ENCODE measurements at regions not wholly inside any gene's neighbourhood (a gene's known extent, or its start where the extent isn't known, plus 50 kb on each side); places are given as distances from the start of the nearest gene placed in this dataset.

DNA sequence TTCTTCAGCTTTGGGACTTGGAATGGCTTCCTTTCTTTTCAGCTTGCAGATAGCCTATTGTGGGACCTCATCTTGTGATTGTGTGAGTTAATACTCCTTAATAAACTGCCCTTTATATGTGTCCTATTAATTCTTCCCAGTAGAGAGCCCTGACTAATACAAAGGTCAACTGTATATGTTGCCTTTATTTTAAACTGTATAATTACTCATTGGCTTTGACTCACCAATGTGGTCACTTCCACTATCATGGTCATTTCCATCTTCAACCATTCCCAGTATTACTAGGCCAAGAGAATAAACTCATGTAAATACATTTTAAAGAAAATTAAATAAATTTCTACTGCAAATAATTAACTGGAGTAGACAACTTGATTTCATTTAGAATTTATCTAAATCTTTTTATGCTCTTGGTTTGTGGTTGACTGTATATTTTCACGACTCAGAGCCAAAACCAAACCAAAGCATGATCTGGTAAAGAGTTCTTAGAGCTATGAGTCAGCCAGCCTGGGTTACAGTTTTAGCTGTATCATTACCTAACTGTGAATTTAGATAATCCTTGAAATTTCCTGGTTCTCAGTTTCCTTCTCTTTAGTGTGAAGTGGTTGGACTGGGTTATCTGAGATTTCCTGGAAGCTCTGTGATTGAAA is 188.4 kb downstream of the PPP1R3A start:
- in situ Hi-C loops (cut with MboI; ENCODE audit: low pct_ligation_motif_present in 1 of 4, low pct_unique_long_range_greater_than_20kb in 1 of 4, low sequenced_read_pairs in 3 of 4) = no loop called here

DNA sequence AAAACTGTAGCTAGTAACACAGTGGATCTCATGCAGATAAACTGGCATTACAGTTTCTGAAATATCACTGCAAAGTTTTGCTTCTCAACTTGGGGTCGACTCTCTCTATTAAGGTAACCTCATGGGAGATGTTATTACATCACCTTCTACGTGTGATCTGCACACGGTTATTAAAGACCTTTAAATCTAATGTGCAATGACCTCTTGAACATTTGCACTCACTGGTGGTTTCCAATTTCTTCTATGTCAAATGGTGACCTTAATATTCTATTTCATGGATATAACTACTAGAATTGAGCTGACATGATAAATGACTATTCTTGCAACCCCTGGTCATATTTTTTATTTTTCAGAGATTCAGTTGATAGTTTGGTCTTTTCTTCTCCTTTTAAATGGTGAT is 191.3 kb downstream of the PPP1R3A start:
- no peaks in the 10 kb centered on the region for H3K9me3 ChIP-seq
- 81 to 84% methylated on average over 3 of the region's 3 CpGs for WGBS, 2 donors (ENCODE audit: low coverage in 1 of 2)
- no peak overlapping the region for H3K4me3 ChIP-seq
- no peaks in the 10 kb centered on the region for H3K36me3 ChIP-seq
- intact Hi-C loops (cut with DNase I; ENCODE audit: low total_unique reads) = no loop called here
- H3K27ac ChIP-seq = no peak overlapping the region
- TF ChIP-seq, protein P1, sequence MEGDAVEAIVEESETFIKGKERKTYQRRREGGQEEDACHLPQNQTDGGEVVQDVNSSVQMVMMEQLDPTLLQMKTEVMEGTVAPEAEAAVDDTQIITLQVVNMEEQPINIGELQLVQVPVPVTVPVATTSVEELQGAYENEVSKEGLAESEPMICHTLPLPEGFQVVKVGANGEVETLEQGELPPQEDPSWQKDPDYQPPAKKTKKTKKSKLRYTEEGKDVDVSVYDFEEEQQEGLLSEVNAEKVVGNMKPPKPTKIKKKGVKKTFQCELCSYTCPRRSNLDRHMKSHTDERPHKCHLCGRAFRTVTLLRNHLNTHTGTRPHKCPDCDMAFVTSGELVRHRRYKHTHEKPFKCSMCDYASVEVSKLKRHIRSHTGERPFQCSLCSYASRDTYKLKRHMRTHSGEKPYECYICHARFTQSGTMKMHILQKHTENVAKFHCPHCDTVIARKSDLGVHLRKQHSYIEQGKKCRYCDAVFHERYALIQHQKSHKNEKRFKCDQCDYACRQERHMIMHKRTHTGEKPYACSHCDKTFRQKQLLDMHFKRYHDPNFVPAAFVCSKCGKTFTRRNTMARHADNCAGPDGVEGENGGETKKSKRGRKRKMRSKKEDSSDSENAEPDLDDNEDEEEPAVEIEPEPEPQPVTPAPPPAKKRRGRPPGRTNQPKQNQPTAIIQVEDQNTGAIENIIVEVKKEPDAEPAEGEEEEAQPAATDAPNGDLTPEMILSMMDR (IDR thresholded peaks at IDR 0.05) = no peak
- TF ChIP-seq POLR2A (IDR thresholded peaks at IDR 0.05) = no peak
- no peak for TF ChIP-seq EP300 (IDR thresholded peaks at IDR 0.05; ENCODE audit: low read depth)
- TF ChIP-seq POLR2AphosphoS5 (IDR thresholded peaks at IDR 0.05) = no peak
- in situ Hi-C loops (cut with MboI; ENCODE audit: low pct_ligation_motif_present in 1 of 4, low pct_unique_long_range_greater_than_20kb in 1 of 4, low sequenced_read_pairs in 3 of 4) = no loop called here
- no peaks in the 10 kb centered on the region for H3K27me3 ChIP-seq
- DNase-seq = no peak
- H3K4me1 ChIP-seq = no peaks in the 10 kb centered on the region

More for the DNA sequence above, 188.4 kb downstream of the PPP1R3A start:
- no peaks in the 10 kb centered on the region for H3K27me3 ChIP-seq
- TF ChIP-seq POLR2AphosphoS5 (IDR thresholded peaks at IDR 0.05) = no peak
- no peaks in the 10 kb centered on the region for H3K9me3 ChIP-seq
- no peak for DNase-seq
- 0 to 17% methylated on average over 1 of the region's 1 CpG for WGBS, 2 donors (ENCODE audit: low coverage in 1 of 2)
- H3K27ac ChIP-seq = no peak overlapping the region
- intact Hi-C loops (cut with DNase I; ENCODE audit: low total_unique reads) = no loop called here
- no peaks in the 10 kb centered on the region for H3K36me3 ChIP-seq
- H3K4me3 ChIP-seq = no peak overlapping the region
- H3K4me1 ChIP-seq = no peaks in the 10 kb centered on the region

DNA sequence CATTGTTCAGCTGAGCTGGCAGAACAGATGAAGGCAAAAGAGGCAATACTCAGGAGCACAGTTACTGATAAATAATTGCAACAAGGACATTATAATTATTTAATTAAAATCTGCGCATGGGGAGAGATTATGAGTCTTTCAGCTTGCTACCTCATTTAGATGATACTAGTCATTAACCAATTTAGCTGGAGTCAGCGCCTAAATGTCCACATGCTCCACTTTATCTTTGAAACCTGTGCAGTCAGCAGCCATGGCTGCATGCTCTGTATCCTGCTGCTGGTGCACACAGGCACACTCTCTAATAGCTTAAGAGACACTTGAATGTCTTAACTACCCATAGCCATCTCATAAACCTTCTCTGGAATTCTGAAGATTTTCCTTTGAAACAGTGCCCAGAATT is 196.8 kb downstream of the PPP1R3A start:
- TF ChIP-seq POLR2AphosphoS5 (IDR thresholded peaks at IDR 0.05) = no peak
- no peak for TF ChIP-seq EP300 (IDR thresholded peaks at IDR 0.05; ENCODE audit: low read depth)
- no peak for TF ChIP-seq POLR2A (IDR thresholded peaks at IDR 0.05)
- TF ChIP-seq, protein P1 (IDR thresholded peaks at IDR 0.05) = no peak
- Histone ChIP-seq H3K27ac (no peak overlapping the region), H3K36me3 (no peaks in the 10 kb centered on the region), H3K9me3 (no peaks in the 10 kb centered on the region), H3K27me3 (no peaks in the 10 kb centered on the region), H3K4me1 (no peaks in the 10 kb centered on the region), H3K4me3 (no peak overlapping the region)
- DNase-seq = no peak
- intact Hi-C loops (cut with DNase I; ENCODE audit: low total_unique reads) (no loop called here), in situ Hi-C loops (cut with MboI; ENCODE audit: low pct_ligation_motif_present in 1 of 4, low pct_unique_long_range_greater_than_20kb in 1 of 4, low sequenced_read_pairs in 3 of 4) (loop anchor here in 1 of 4 donors (25.0 kb wide), 1 partner anchor 1185 kb away; no protein-coding TSS in a partner anchor)
- 40 to 92% methylated on average over 1 to 2 of the region's 2 CpGs for WGBS, 2 donors (ENCODE audit: low coverage in 1 of 2)

DNA sequence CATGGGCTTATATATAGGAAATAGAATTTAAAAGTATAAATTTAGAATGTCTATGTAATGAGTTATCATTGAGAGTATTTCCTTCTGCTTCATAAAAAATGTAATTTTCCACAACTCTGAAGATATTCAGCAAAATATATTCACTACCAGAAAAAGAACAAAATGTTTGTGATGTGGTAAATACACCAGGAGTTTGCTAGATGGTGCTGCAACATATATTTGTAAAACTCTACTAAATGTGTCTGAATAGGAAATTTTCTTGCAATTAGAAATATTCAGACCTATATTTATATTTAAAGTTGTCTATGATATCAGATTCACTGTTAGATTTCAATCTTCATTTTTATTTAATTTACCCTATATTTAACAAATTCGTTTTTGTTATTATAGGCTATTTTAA is 201.1 kb downstream of the PPP1R3A start:
- no peak for DNase-seq
- TF ChIP-seq, protein P1 (IDR thresholded peaks at IDR 0.05) = no peak
- no peak for TF ChIP-seq EP300 (IDR thresholded peaks at IDR 0.05; ENCODE audit: low read depth)
- no peak for TF ChIP-seq POLR2A (IDR thresholded peaks at IDR 0.05)
- TF ChIP-seq POLR2AphosphoS5 (IDR thresholded peaks at IDR 0.05) = no peak
- WGBS, 2 donors (ENCODE audit: low coverage in 1 of 2) = 63 to 65% methylated on average over 1 of the region's 1 CpG
- Histone ChIP-seq H3K27me3 (no peaks in the 10 kb centered on the region), H3K4me1 (peaks cover 0 to 4% (median 0%) of the 10 kb centered on the region in 4 donors), H3K9me3 (no peaks in the 10 kb centered on the region), H3K36me3 (no peaks in the 10 kb centered on the region), H3K27ac (no peak overlapping the region), H3K4me3 (no peak overlapping the region)
- in situ Hi-C loops (cut with MboI; ENCODE audit: low pct_ligation_motif_present in 1 of 4, low pct_unique_long_range_greater_than_20kb in 1 of 4, low sequenced_read_pairs in 3 of 4) (loop anchor here in 1 of 4 donors (25.0 kb wide), 1 partner anchor 1180 kb away; no protein-coding TSS in a partner anchor), intact Hi-C loops (cut with DNase I; ENCODE audit: low total_unique reads) (no loop called here)

Measured in transverse colon (tissue), 4 donors.